HG03575 (cell line): ENCODE measurements at regions not wholly inside any gene's neighbourhood (a gene's known extent, or its start where the extent isn't known, plus 50 kb on each side); places are given as distances from the start of the nearest gene placed in this dataset.

Source experiments
- ATAC-seq: cut with Tn5 transposase; IDR thresholded peaks from one replicate; pipeline ENCODE4 v1.9.1; 2021; ENCODE audit not compliant: unreplicated experiment, insufficient number of reproducible peaks, low FRiP score; ENCODE audit errors: extremely low read depth

GRCh38 chr7:11221984-11222383 lies 248.3 kb downstream of the PHF14 start:
- no peak for ATAC-seq

DNA sequence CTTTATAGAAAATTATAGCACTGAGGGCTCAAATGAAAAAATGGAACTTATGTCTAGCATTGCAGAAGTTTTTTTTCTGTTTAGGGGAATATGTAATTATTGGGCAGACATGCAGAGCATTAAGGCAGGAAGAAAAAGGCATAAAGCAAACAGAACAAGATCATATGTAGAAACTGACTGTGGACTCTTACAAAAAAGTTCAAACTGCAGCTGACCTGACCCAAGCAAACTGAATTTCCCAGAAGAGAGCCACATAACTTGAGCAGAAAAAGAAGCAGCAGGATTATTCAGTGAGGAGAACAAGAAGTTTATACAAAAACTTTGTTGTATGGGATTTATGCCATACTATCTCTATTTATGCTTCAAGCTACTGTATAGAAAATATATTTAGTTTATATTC lies 250.9 kb downstream of the PHF14 start:
- ATAC-seq = no peak

DNA sequence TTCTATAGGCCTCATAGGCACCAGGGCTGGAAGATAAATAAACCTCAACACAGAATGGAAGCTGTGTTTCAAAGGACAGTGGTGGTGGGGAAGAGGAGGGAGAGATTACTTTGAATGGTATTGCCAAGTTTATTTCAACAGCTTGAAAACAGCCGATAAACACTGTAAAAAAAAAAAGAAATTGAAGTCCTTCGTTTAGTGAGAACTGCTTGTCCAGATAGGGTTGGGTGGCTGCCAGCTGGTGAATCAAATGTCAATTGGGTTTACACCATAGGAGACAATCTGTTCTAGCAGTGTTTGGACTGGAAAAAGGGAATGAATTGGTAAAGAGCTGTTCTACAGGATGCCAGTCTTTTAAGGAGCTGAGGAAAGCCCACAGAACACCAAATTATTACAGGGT lies 254.8 kb downstream of the PHF14 start:
- no peak for ATAC-seq

DNA sequence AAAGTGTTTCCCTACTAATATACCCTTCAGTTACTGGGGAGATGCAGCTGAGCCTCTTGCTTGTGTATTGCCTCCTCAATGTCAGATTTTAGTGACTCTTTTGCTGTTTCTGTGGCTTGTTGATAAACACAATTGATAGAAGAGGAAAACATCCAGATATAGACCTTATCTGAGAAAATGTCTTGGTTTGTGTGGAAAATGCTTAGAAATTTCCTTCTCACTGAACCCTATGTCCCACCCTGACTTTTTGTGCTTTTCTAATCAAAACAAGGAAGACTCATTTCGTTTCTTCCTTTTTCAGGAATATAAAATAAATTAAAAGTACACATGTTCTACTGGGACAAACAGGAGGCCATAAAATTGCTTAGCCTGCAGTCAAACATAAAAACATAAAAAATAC lies 257.5 kb downstream of the PHF14 start:
- ATAC-seq = no peak

GRCh38 chr7:11232462-11232861 lies 258.8 kb downstream of the PHF14 start:
- no peak for ATAC-seq

DNA sequence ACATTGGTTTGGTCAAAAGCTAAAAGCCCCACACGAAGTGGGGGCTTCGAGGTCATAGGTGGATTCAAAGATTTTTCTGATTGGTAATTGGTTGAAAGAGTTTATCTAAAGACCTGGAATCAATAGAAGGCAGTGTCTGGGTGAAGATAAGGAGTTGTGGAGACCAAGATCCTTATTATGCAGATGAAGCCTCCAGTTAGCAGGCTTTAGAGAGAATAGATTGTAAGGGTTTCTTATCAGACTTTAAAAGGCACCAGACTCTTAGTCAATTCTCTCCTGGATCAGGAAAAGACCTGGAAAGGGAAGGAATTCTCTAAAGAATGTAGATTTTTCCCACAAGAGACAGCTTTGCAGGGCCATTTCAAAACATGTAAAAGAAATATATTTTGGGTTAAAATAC lies 260.2 kb downstream of the PHF14 start:
- no peak for ATAC-seq

DNA sequence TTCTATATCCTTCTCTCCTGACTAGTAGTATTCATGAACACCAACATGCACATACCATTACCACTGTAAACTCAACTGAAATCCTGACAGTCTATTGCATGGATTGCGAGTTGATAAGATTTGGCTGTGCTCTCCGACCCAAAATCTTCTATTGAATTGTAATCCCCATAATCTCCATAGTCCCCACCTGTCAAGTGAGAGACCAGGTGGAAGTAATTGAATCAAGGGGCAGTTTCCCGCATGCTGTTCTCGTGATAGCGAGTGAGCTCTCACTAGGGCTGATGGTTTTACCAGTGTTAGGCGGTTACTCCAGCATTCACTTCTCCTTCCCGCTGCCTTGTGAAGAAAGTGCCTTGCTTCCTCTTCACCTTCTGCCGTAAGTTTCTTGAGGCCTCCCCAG lies 261.8 kb downstream of the PHF14 start:
- no peak for ATAC-seq

GRCh38 chr7:11236680-11237079 lies 263.0 kb downstream of the PHF14 start:
- ATAC-seq = no peak

GRCh38 chr7:11237742-11238141 lies 264.1 kb downstream of the PHF14 start:
- ATAC-seq = no peak

- ATAC-seq = no peak
Observed at GRCh38 chr7:11239316-11239715, 265.6 kb downstream of the PHF14 start.

GRCh38 chr7:11243739-11244138 lies 270.1 kb downstream of the PHF14 start:
- no peak for ATAC-seq

GRCh38 chr7:11244149-11244548 lies 270.5 kb downstream of the PHF14 start:
- ATAC-seq = no peak

DNA sequence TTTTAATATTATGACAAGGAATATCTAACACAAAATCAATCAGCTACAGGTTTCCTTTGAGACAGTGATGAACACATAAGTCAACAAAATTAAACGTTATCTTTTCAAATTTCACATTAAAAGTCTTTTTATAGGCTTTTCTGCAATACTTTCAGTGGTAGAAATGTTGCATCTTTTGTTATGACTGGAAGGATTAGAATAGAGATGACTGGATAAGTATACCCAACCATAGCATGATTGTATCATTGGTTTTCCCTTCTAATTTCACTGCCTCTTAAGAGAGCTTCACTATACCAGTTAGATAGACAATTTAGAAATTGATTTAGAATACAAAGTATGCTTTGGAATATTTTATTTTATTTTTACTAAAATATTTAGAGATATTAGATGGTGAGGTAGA lies 273.9 kb downstream of the PHF14 start:
- ATAC-seq = no peak

GRCh38 chr7:11251436-11251835 lies 277.8 kb downstream of the PHF14 start:
- no peak for ATAC-seq

DNA sequence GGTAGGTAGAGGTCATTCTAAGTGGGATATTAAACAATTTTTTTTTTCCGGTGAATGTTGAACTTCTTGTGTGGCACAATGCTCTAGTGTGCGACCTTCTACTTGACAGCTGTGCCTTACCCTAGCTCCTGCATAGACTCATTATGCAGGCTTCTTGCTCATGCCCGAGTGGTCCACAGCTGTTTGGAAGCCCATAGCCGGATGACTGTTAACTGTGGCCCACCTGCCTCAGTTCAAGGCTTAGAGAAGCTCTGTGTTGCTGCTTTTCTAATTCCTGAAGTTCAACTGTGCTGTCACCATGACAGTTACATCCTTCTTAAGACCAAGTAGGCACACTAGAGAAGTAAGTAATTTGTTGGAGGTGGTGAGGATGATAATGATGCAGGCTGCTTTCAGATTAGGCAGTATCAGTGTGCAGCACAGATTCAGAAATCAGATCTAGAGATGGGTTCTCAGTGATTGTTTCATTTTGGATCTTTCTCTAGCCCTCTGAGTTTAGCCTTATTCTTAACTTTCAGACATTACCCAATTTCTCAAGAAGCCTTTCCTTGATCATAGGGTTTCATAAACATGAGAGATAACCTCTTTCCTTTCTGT lies 278.4 kb downstream of the PHF14 start:
- ATAC-seq = no peak

DNA sequence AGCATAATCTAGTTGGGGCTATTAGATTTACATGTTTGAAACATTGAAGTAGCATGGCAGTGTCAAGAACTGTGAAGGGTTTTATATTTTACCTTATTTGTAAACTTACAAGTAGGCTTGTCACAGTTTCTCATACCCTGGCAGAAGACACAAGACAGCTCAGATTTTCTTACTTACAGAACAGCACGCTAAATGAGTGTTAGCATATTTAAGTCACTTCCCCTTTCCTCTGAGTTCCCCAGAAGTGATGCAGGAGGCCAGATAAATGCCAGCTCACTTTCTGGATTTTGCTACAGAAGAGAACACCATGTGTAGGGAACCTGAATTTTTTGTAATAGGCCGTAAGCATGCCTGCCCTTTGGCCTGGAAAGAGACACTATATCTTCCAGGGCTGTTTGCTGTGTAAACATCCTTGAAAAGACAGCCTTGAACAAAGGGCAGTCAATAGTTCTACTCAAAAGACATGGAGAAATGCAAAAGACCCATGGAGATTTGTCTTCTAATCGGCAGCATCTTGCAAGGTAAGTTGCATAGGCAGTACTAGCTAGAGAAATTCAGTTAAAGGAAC lies 279.1 kb downstream of the PHF14 start:
- ATAC-seq = no peak

- no peak for ATAC-seq
Observed at GRCh38 chr7:11256501-11256900, 282.8 kb downstream of the PHF14 start.

DNA sequence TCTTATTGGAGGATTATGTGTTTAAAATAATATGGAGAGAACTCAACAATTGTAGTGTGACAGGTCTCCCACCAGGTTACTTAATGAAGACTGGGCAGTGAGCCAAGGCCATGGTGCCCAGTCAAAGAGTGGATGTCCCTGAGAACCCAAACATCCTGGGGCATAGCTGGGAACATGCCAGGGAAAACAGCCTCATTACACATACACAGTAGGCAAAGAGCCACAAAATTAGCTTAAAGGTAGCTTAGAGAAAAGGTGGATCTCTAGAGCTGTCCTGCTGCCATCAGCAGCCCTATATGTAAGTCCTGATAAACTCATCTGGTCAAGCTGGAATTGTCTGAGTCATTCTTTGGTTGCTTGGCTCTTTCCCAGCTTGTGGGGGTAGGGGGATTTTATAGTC lies 287.8 kb downstream of the PHF14 start:
- no peak for ATAC-seq

GRCh38 chr7:11266101-11266500 lies 292.4 kb downstream of the PHF14 start:
- ATAC-seq = no peak

DNA sequence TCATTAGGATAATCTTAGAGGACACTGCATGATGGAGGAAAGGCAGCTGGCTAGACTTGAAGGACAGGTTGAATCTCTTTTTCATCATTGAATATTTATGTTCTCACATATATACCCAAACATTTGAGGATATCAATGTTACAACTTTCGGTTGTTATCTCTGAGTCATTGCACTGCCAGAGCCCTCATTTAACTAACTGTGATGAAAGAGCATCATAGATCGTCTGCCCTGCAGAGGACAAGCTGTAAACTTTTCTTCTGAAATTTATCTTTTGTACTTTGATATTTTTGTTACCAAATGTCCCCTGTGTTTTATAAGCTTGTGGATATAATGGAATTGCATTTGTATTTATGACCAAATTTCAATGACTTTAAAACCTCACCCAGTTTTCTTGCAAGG lies 298.7 kb downstream of the PHF14 start:
- no peak for ATAC-seq

GRCh38 chr7:11274074-11274473 lies 300.4 kb downstream of the PHF14 start:
- ATAC-seq = no peak
